ENCODE measurements at regions not wholly inside any gene's neighbourhood (a gene's known extent, or its start where the extent isn't known, plus 50 kb on each side); places are given as distances from the start of the nearest gene placed in this dataset.

- TF ChIP-seq, protein P1, sequence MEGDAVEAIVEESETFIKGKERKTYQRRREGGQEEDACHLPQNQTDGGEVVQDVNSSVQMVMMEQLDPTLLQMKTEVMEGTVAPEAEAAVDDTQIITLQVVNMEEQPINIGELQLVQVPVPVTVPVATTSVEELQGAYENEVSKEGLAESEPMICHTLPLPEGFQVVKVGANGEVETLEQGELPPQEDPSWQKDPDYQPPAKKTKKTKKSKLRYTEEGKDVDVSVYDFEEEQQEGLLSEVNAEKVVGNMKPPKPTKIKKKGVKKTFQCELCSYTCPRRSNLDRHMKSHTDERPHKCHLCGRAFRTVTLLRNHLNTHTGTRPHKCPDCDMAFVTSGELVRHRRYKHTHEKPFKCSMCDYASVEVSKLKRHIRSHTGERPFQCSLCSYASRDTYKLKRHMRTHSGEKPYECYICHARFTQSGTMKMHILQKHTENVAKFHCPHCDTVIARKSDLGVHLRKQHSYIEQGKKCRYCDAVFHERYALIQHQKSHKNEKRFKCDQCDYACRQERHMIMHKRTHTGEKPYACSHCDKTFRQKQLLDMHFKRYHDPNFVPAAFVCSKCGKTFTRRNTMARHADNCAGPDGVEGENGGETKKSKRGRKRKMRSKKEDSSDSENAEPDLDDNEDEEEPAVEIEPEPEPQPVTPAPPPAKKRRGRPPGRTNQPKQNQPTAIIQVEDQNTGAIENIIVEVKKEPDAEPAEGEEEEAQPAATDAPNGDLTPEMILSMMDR (conservative IDR thresholded peaks at IDR 0.05; ENCODE audit: low read length): no peak
- no peak for TF ChIP-seq EZH2phosphoT487 (IDR thresholded peaks at IDR 0.05; ENCODE audit: borderline replicate concordance, low read depth, low read length)
Observed at GRCh38 chr3:159936541-159936940, 52.1 kb upstream of the IL12A start.

All from OCI-LY7 (cell line).